Stimulated activated effector memory CD8-positive, alpha-beta T cell treated with anti-CD3 and anti-CD28 coated beads, Interleukin-12 subunit alpha, Interleukin-12 subunit beta, amount 100 ng/mL, for 72 hours (primary cell): ENCODE measurements at regions not wholly inside any gene's neighbourhood (a gene's known extent, or its start where the extent isn't known, plus 50 kb on each side); places are given as distances from the start of the nearest gene placed in this dataset.

Experiments used
- ATAC-seq: fragments of 150-1000 bp; cut with Tn5 transposase; 2 replicates; pipeline ENCODE4 v1.10.0; 2021
- DNase-seq, 2 donors: peaks; one replicate each; pipeline ENCODE4 v3.0.0; 2021 to 2022; ENCODE audit warnings: low spot score in 2 of 2
- H3K27ac Mint-ChIP-seq: one replicate; pipeline ENCODE4 v1.8.0; 2022; ENCODE audit warnings: mild to moderate bottlenecking, mixed read lengths
- H3K36me3 Mint-ChIP-seq: one replicate; pipeline ENCODE4 v1.8.0; 2022; ENCODE audit warnings: mild to moderate bottlenecking, mixed read lengths
- H3K4me1 Mint-ChIP-seq: one replicate; pipeline ENCODE4 v1.8.0; 2022; ENCODE audit warnings: mixed read lengths
- H3K4me3 Mint-ChIP-seq: one replicate; pipeline ENCODE4 v1.8.0; 2022; ENCODE audit warnings: mild to moderate bottlenecking, mixed read lengths
- H3K9me3 Mint-ChIP-seq: one replicate; pipeline ENCODE4 v1.8.0; 2022; ENCODE audit warnings: mixed read lengths

DNA sequence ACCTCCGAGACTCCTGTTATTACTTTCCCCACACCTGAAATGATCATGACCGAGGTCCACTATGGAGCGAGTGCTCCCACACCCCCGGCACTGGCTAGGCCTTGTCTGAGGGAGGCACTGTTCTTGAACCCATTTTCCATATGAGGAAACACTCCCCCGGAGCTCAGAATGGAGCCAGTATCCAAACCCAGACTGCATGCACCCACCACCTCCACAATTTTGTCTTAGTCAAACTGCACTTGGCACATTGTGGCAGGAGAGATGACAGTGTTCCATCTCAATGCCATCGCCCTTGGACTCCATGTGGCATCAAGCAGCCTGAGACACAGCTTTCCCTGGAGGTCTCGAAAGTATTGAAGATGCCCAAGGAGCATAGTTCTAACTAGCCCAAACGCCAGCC, 154.1 kb downstream of the NUP210 start:
- Mint-ChIP-seq H3K9me3 (no peaks in the 10 kb centered on the region), H3K4me3 (no peak overlapping the region), H3K4me1 (peaks cover 8% of the 10 kb centered on the region), H3K27ac (no peak overlapping the region), H3K36me3 (no peaks in the 10 kb centered on the region)
- DNase-seq (no peak), ATAC-seq (no peak)

DNA sequence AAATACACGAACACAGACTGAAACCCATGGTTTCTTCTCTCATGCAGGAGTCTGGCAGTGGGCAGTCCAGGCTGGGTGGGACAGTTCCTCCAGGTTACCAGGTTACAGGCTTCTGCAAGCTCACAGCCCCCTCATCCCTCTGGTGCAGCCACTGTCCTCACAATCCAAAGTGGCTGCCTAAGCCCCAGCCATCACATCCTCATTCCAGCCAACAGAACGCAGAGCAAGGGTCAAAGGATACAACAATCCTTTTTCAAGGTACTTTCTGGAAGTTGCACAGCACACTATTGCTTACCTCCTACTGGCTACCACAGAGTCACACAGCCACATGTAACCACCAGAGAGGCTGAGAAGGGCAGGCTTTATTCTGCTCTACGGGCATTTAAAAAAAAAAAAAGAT, 154.6 kb downstream of the NUP210 start:
- Mint-ChIP-seq H3K9me3 (no peaks in the 10 kb centered on the region), H3K4me3 (no peak overlapping the region), H3K27ac (no peak overlapping the region), H3K4me1 (peaks cover 8% of the 10 kb centered on the region), H3K36me3 (no peaks in the 10 kb centered on the region)
- DNase-seq = no peak
- ATAC-seq = no peak

DNA sequence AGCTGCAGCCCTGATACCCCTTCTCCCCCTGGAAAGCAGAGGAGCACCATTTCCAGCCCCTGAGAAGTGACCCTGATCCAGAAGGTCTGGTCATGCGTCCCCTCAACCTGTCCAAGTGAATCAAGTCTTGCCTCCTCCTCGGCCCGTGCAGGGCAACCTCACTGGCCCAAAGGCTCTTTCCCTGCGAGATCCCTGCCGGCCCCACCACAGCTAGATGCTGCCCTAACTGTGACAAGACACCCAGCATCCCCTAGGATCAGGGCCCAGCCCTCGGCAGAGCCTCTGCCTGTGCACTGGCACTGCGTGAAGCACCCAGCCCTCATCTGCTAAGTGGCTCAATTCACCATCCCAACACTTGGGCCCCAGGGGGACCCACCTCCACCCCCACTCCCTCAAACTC, 155.1 kb downstream of the NUP210 start:
- no peak for ATAC-seq
- no peak overlapping the region for H3K27ac Mint-ChIP-seq
- H3K9me3 Mint-ChIP-seq = no peaks in the 10 kb centered on the region
- H3K4me3 Mint-ChIP-seq = no peak overlapping the region
- H3K36me3 Mint-ChIP-seq = no peaks in the 10 kb centered on the region
- peaks cover 9% of the 10 kb centered on the region for H3K4me1 Mint-ChIP-seq
- DNase-seq = no peak

DNA sequence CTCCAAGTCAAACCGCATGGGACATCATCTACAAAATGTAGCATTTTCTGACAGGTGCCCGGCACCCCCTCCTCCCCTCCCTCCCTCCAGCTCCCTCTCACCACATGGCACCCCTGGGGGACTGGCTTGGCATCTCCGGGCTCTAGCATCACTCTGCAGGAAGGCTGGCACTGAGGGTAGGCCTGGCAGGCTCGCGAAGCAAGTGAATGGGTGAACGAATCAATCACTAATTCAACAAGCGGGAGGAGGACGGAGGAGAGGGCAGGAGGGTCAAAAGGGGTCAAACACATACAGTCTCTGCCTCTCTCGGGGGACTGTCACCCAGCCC, 155.7 kb downstream of the NUP210 start:
- Mint-ChIP-seq H3K36me3 (no peaks in the 10 kb centered on the region), H3K4me1 (peaks cover 14% of the 10 kb centered on the region), H3K9me3 (no peaks in the 10 kb centered on the region), H3K27ac (no peak overlapping the region), H3K4me3 (no peak overlapping the region)
- DNase-seq (no peak), ATAC-seq (no peak)

DNA sequence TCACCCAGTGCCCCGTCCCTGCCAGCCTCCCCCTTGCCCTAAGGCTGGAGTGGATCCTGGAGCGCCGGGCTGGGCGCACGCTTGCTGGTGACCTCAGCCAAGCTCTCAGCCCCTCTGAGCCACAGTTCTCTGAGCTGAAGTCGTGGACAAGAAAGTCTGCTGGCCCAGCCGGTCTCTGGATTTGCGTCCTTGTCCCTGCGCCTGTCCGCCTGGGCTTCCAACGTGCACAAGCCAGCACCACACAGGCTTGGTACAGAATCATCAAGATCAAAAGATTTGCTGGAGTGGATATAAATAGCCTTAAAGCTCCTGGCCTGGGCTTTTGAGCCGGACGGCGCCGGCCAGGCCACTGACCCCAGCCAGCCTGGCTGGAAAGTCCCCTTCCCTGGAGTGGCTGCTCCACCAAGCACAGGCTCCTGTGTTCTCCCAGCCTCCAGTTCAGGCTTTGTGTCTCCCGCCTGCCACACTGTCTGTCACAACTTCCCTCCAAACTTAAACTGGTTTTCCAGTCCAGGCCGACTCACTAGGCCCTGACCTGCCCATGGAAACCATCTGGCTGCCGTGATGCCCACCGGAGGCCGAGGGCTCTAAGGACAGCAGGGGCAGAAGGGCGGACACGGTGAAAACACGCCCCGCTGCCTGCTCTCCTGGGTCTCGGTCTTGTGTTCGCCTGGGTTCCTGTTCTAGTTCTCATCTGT, 156.2 kb downstream of the NUP210 start:
- ATAC-seq (no peak), DNase-seq (no peak)
- Mint-ChIP-seq H3K4me3 (no peak overlapping the region), H3K36me3 (no peaks in the 10 kb centered on the region), H3K9me3 (no peaks in the 10 kb centered on the region), H3K4me1 (peaks cover 14% of the 10 kb centered on the region), H3K27ac (no peak overlapping the region)

DNA sequence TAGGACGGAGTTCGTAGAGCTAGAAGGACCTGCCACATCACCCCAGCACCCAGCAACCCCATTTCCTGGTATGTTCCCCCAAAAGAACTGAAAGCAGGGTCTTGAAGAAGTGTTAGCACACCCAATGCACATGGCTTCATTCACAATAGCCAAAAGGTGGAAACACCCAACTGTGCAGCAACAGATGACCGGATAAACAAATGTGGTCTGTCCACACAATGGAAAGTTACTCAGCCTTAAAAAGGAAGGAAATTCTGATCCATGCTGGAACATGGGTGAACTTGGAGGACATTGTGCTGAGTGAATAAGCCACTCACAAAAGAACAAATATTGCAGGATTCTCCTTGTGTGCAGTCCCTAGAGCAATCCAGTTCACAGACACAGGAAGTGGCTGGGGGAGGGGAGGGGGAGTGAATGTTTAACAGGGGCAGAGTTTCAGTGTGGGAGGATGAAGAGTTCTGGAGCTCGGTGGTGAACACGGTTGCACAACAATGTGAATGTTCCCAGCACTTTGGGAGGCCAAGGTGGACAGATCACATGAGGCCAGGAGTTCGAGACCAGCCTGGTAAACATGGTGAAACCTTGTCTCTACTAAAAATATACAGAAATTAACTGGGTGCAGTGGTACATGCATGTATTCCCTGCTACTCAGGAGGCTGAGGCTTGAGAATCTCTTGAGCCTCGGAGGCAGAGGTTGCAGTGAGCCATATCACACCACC, 157.5 kb downstream of the NUP210 start:
- DNase-seq = no peak
- peaks cover 14% of the 10 kb centered on the region for H3K4me1 Mint-ChIP-seq
- no peak overlapping the region for H3K27ac Mint-ChIP-seq
- no peaks in the 10 kb centered on the region for H3K9me3 Mint-ChIP-seq
- no peak for ATAC-seq
- no peaks in the 10 kb centered on the region for H3K36me3 Mint-ChIP-seq
- H3K4me3 Mint-ChIP-seq = no peak overlapping the region

DNA sequence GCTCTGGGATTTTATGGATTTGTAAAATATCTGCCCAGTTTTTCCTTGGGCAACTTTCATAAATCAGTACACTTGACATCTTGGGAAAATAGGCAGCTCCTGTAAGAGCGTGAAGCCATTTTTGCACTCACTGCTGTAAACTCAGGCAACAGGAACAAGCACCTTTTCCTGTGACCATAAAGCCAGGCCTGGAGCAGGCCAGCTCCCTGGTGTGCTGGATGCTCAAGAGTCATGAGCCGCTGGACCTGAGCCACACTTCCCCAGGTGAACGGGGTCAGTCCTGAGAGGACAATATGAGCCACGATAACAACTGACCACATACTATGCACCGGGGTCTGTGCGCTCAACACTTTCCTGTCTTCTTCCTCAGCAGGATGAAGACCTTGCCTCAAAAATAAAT, 158.2 kb downstream of the NUP210 start:
- DNase-seq = no peak
- no peaks in the 10 kb centered on the region for H3K9me3 Mint-ChIP-seq

DNA sequence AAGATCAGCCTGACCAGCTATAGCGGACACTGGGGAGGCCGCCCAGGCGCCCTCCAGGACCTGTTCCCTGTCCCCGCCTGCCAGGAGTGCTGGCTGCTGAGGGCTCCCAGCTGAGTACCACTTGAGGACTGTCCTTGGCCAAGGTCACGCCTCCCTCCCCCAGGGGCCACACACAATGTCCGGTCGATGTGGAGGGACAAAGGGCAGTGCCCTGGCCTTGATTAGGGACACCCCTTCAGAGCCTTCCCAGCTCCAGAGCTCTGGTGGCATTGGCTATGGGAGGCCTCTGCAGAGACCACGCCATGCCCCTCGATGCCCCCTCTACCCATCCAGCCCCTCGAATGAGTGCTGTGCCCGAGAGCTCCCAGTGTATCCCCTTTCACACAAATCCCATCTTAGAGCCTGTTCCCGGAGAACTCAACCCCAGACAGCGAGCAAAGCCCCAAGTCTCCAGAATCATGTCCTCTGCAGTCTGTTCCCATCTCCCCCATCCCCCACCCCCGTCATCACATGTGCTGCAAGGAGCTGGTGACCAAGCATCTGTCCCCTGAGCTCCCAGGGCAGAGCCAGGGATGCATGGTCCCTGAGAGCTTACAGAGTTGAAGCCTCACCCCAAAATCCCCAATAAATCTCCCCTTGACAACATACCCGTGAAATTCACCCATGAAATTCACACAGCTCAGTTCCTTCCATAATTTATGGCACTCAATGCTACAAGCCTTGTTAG, 158.9 kb downstream of the NUP210 start:
- Mint-ChIP-seq H3K36me3 (no peaks in the 10 kb centered on the region), H3K27ac (no peak overlapping the region), H3K4me1 (peaks cover 14% of the 10 kb centered on the region), H3K9me3 (no peaks in the 10 kb centered on the region), H3K4me3 (no peak overlapping the region)
- DNase-seq (no peak), ATAC-seq (no peak)

More for the DNA sequence above, 158.2 kb downstream of the NUP210 start:
- Mint-ChIP-seq H3K27ac (no peak overlapping the region), H3K36me3 (no peaks in the 10 kb centered on the region), H3K4me1 (peaks cover 14% of the 10 kb centered on the region), H3K4me3 (no peak overlapping the region)
- ATAC-seq = no peak

DNA sequence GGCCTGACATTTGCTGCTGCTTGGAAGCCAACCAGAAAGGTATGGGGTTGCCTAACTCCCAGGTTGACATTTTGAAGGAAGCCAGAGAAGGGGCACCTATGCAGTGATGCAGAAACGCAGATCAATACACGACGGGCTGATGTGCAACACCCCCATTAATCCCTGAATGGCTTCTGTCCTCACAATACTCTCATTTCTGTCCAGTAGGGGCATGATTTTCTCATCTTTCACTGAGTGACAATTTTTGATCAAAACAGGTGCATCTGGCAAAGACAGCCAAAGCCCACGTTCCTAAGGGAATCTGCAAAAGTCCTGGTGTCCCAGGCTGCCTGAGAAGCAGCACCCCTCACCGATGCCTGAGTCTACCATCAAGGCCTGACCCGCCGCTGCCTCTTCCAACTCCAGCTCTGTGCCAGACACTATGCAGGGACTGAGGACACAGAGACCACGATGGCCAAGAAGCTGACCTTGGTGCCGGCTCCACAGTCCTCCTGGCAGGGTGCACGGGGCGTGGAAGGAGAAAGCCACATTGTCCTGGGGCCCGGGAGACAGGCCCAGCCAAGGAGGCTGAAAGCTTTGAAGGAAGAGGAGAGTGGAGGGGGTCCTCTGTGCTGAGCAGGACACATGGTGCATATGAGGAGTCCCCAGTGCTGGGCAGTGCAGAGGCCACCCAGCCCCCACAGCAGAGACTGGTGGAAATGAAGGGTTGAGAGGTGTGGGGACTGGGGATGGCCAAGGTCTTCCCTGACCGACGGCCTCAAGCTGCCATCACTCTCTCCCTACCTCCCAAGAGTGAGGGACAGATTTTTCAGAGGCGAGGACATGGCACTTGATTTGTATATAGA, 159.6 kb downstream of the NUP210 start:
- H3K4me1 Mint-ChIP-seq = peaks cover 14% of the 10 kb centered on the region
- ATAC-seq = no peak
- H3K36me3 Mint-ChIP-seq = no peaks in the 10 kb centered on the region
- no peak overlapping the region for H3K4me3 Mint-ChIP-seq
- no peaks in the 10 kb centered on the region for H3K9me3 Mint-ChIP-seq
- no peak for DNase-seq
- H3K27ac Mint-ChIP-seq = no peak overlapping the region

DNA sequence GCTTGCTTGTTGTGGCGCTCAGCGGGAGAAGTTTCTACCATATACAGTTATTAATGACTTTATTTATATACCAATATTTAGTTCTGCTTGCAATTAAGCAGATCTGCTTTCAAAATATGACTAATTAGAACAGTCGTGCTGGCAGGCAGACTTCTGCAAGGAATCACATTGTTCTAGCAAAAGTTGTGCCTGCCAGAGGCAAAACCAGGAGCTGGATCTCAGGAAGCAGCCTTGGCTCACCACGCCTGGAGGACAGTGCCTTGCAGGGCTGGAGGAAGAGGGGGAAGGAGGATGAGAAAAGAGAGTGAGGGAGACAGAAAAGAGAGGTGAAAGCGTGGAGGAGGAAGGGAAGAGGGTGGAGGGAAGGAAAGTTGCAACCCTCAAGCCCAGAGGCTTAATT, 160.3 kb downstream of the NUP210 start:
- H3K4me1 Mint-ChIP-seq = peaks cover 14% of the 10 kb centered on the region
- H3K9me3 Mint-ChIP-seq = no peaks in the 10 kb centered on the region

DNA sequence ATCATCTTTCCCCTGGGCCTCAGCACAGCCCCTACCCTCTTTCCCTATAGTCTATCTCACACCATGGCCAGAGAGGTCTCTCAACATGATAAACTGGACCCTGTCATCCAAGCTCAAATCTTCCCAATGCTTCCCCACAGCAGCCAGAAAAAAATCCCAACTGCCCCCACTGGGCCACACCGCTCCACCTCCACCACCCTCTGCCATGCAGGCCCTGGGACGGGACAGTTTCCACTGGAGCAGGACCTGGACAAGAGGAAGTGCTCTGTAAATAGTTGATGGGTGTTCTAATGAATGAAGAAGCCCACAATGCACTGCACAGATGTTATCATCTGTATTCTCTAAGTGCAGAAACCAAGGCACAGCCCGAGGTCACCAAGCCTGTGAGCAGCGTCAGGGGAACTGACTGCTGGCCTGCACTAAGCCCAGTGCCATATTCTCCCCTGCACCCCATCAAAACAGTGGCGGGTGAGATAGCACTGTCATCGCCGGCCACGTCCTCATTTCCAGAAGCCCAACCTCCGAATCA, 161.1 kb downstream of the NUP210 start:
- peaks cover 14% of the 10 kb centered on the region for H3K4me1 Mint-ChIP-seq
- no peaks in the 10 kb centered on the region for H3K9me3 Mint-ChIP-seq
- ATAC-seq (no peak), DNase-seq (no peak)
- H3K36me3 Mint-ChIP-seq = no peaks in the 10 kb centered on the region
- no peak overlapping the region for H3K27ac Mint-ChIP-seq
- no peak overlapping the region for H3K4me3 Mint-ChIP-seq

More for the DNA sequence above, 160.3 kb downstream of the NUP210 start:
- no peak overlapping the region for H3K4me3 Mint-ChIP-seq
- H3K27ac Mint-ChIP-seq = no peak overlapping the region
- H3K36me3 Mint-ChIP-seq = no peaks in the 10 kb centered on the region
- no peak for DNase-seq
- no peak for ATAC-seq

DNA sequence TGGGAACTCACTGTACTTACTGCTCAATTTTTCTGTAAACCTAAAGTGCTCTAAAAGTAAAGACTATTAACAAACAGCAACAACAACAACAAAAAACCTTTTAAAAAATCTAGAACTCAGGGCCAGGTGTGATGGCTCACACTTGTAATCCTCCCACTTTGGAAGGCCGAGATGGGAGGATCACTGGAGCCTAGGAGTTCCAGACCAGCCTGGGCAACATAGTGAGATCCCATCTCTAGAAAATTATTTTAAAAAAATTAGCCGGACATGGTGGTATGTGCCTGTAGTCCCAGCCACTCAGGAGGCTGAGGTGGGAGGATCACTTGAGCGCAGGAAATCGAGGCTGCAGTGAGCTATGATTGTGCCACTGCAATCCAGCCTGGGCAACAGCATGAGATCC, 161.8 kb downstream of the NUP210 start:
- Mint-ChIP-seq H3K4me1 (peaks cover 14% of the 10 kb centered on the region), H3K36me3 (no peaks in the 10 kb centered on the region), H3K9me3 (no peaks in the 10 kb centered on the region), H3K27ac (no peak overlapping the region), H3K4me3 (no peak overlapping the region)
- ATAC-seq (no peak), DNase-seq (no peak)

DNA sequence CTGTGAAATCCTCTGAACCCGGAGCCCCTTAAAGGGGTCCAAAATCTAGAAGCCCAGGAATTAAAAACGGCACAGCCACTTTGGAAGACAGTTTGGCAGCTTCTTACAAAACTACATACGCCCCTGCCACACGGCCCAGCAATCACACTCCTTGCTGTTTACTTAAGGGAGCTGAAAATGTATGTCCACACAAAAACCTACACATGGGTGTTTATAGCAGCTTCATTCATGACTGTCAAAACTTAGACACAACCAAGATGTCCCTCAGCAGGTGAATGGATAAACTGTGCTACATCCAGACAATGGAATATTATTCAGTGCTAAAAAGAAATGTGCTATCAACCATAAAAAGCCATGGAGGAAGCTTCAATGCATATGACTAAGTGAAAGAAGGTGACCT, 162.5 kb downstream of the NUP210 start:
- no peak for ATAC-seq

DNA sequence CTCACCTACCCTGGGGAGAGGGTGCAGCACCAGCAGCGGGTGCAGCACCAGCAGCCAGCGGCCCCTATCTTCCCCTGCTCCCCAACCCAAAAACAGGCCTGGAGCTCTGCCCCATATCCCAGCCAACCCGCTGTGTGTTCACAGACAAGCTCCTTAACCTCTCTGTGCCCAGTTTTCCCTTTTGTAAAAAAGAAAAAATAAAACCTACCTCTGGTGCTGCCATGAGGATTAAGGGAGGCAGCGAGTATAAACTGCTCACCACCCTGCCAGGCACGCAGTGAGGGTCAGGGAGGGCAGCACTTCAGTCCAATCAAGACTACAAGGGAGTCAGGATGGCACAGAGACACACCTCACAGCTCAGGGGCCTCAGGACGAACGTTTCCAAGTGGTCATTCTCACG, 163.3 kb downstream of the NUP210 start:
- Mint-ChIP-seq H3K36me3 (no peaks in the 10 kb centered on the region), H3K4me1 (peaks cover 6% of the 10 kb centered on the region), H3K9me3 (no peaks in the 10 kb centered on the region), H3K27ac (no peak overlapping the region), H3K4me3 (no peak overlapping the region)
- DNase-seq = no peak
- no peak for ATAC-seq

More for the DNA sequence above, 162.5 kb downstream of the NUP210 start:
- peaks cover 11% of the 10 kb centered on the region for H3K4me1 Mint-ChIP-seq
- no peak overlapping the region for H3K27ac Mint-ChIP-seq
- H3K9me3 Mint-ChIP-seq = no peaks in the 10 kb centered on the region
- no peak overlapping the region for H3K4me3 Mint-ChIP-seq
- H3K36me3 Mint-ChIP-seq = no peaks in the 10 kb centered on the region
- DNase-seq = no peak
